ENCODE measurements at regions not wholly inside any gene's neighbourhood (a gene's known extent, or its start where the extent isn't known, plus 50 kb on each side); places are given as distances from the start of the nearest gene placed in this dataset.
"Not testable (repeated sequence)": the region's sequence is repeated elsewhere in the genome, so short reads cannot be mapped to it uniquely, and the experiment has no call there.

- Histone ChIP-seq H3K4me1 (ENCODE audit: control insufficient read depth, insufficient read depth, low read length) (no peaks in the 10 kb centered on the region), H3K36me3 (ENCODE audit: control insufficient read depth, insufficient read depth, low read length) (no peaks in the 10 kb centered on the region), H3K27me3 (ENCODE audit: control insufficient read depth, insufficient read depth, low read length) (no peaks in the 10 kb centered on the region), H3K9me3 (replicated peaks; ENCODE audit: control insufficient read depth, low read depth, low read length) (no peaks in the 10 kb centered on the region), H3K27ac (ENCODE audit: low read length) (no peak overlapping the region), H3K4me3 (ENCODE audit: low read length) (no peak overlapping the region)
- WGBS (ENCODE audit: insufficient coverage): 84% methylated on average over 2 of the region's 4 CpGs
- DNase-seq: no peak
Observed at GRCh38 chr2:7539077-7539476, 621.9 kb downstream of the RNF144A start.

- H3K36me3 ChIP-seq (ENCODE audit: control insufficient read depth, insufficient read depth, low read length): no peaks in the 10 kb centered on the region
- WGBS (ENCODE audit: insufficient coverage): 100% methylated on average over 4 of the region's 5 CpGs
- DNase-seq: no peak
Observed at GRCh38 chr2:7539760-7540159, 622.5 kb downstream of the RNF144A start.

GRCh38 chr2:7552825-7553570, 635.8 kb downstream of the RNF144A start:
- H3K36me3 ChIP-seq (ENCODE audit: control insufficient read depth, insufficient read depth, low read length): no peaks in the 10 kb centered on the region
- H3K9me3 ChIP-seq (replicated peaks; ENCODE audit: control insufficient read depth, low read depth, low read length): no peaks in the 10 kb centered on the region
- H3K4me1 ChIP-seq (ENCODE audit: control insufficient read depth, insufficient read depth, low read length): no peaks in the 10 kb centered on the region
- H3K27me3 ChIP-seq (ENCODE audit: control insufficient read depth, insufficient read depth, low read length): no peaks in the 10 kb centered on the region
- WGBS (ENCODE audit: insufficient coverage): 62% methylated on average over 3 of the region's 5 CpGs
- DNase-seq: peak; percentile 22
- H3K27ac ChIP-seq (ENCODE audit: low read length): no peak overlapping the region
- no peak overlapping the region for H3K4me3 ChIP-seq (ENCODE audit: low read length)

More at GRCh38 chr2:7539760-7540159, 622.5 kb downstream of the RNF144A start:
- Histone ChIP-seq H3K4me1 (ENCODE audit: control insufficient read depth, insufficient read depth, low read length) (no peaks in the 10 kb centered on the region), H3K9me3 (replicated peaks; ENCODE audit: control insufficient read depth, low read depth, low read length) (no peaks in the 10 kb centered on the region), H3K27ac (ENCODE audit: low read length) (no peak overlapping the region), H3K27me3 (ENCODE audit: control insufficient read depth, insufficient read depth, low read length) (no peaks in the 10 kb centered on the region), H3K4me3 (ENCODE audit: low read length) (no peak overlapping the region)

- Histone ChIP-seq H3K4me1 (ENCODE audit: control insufficient read depth, insufficient read depth, low read length) (no peaks in the 10 kb centered on the region), H3K36me3 (ENCODE audit: control insufficient read depth, insufficient read depth, low read length) (no peaks in the 10 kb centered on the region), H3K27ac (ENCODE audit: low read length) (no peak overlapping the region), H3K4me3 (ENCODE audit: low read length) (no peak overlapping the region), H3K9me3 (replicated peaks; ENCODE audit: control insufficient read depth, low read depth, low read length) (no peaks in the 10 kb centered on the region), H3K27me3 (ENCODE audit: control insufficient read depth, insufficient read depth, low read length) (no peaks in the 10 kb centered on the region)
- DNase-seq: no peak
- WGBS (ENCODE audit: insufficient coverage): 78% methylated on average over 9 of the region's 10 CpGs
Observed at GRCh38 chr2:7555260-7555659, 638.0 kb downstream of the RNF144A start.

GRCh38 chr2:7557376-7557775, 640.2 kb downstream of the RNF144A start:
- H3K4me1 ChIP-seq (ENCODE audit: control insufficient read depth, insufficient read depth, low read length): no peaks in the 10 kb centered on the region
- no peak for DNase-seq
- no peaks in the 10 kb centered on the region for H3K36me3 ChIP-seq (ENCODE audit: control insufficient read depth, insufficient read depth, low read length)
- no peak overlapping the region for H3K4me3 ChIP-seq (ENCODE audit: low read length)
- H3K27ac ChIP-seq (ENCODE audit: low read length): no peak overlapping the region
- no peaks in the 10 kb centered on the region for H3K9me3 ChIP-seq (replicated peaks; ENCODE audit: control insufficient read depth, low read depth, low read length)
- no peaks in the 10 kb centered on the region for H3K27me3 ChIP-seq (ENCODE audit: control insufficient read depth, insufficient read depth, low read length)

- no peaks in the 10 kb centered on the region for H3K36me3 ChIP-seq (ENCODE audit: control insufficient read depth, insufficient read depth, low read length)
- no CpG with 5 or more reads among the region's 1 CpG for WGBS (ENCODE audit: insufficient coverage)
- no peak overlapping the region for H3K27ac ChIP-seq (ENCODE audit: low read length)
- no peak for DNase-seq
- no peaks in the 10 kb centered on the region for H3K4me1 ChIP-seq (ENCODE audit: control insufficient read depth, insufficient read depth, low read length)
- no peaks in the 10 kb centered on the region for H3K9me3 ChIP-seq (replicated peaks; ENCODE audit: control insufficient read depth, low read depth, low read length)
- no peak overlapping the region for H3K4me3 ChIP-seq (ENCODE audit: low read length)
- H3K27me3 ChIP-seq (ENCODE audit: control insufficient read depth, insufficient read depth, low read length): no peaks in the 10 kb centered on the region
Observed at GRCh38 chr2:7559791-7560190, 642.6 kb downstream of the RNF144A start.

- H3K27me3 ChIP-seq (ENCODE audit: control insufficient read depth, insufficient read depth, low read length): peaks cover 2% of the 10 kb centered on the region
- WGBS (ENCODE audit: insufficient coverage): 93% methylated on average over 3 of the region's 6 CpGs
Observed at GRCh38 chr2:7566382-7566881, 649.2 kb downstream of the RNF144A start.

GRCh38 chr2:7567116-7567515, 649.9 kb downstream of the RNF144A start:
- H3K9me3 ChIP-seq (replicated peaks; ENCODE audit: control insufficient read depth, low read depth, low read length); H3K36me3 ChIP-seq (ENCODE audit: control insufficient read depth, insufficient read depth, low read length); H3K27me3 ChIP-seq (ENCODE audit: control insufficient read depth, insufficient read depth, low read length); H3K27ac ChIP-seq (ENCODE audit: low read length); H3K4me1 ChIP-seq (ENCODE audit: control insufficient read depth, insufficient read depth, low read length); H3K4me3 ChIP-seq (ENCODE audit: low read length); DNase-seq: not testable (repeated sequence)
- no CpG with 5 or more reads among the region's 2 CpGs for WGBS (ENCODE audit: insufficient coverage)

More at GRCh38 chr2:7566382-7566881, 649.2 kb downstream of the RNF144A start:
- no peak for DNase-seq
- Histone ChIP-seq H3K36me3 (ENCODE audit: control insufficient read depth, insufficient read depth, low read length) (no peaks in the 10 kb centered on the region), H3K27ac (ENCODE audit: low read length) (no peak overlapping the region), H3K4me1 (ENCODE audit: control insufficient read depth, insufficient read depth, low read length) (no peaks in the 10 kb centered on the region), H3K9me3 (replicated peaks; ENCODE audit: control insufficient read depth, low read depth, low read length) (no peaks in the 10 kb centered on the region), H3K4me3 (ENCODE audit: low read length) (no peak overlapping the region)

- no peak overlapping the region for H3K4me3 ChIP-seq (ENCODE audit: low read length)
- peaks cover 2% of the 10 kb centered on the region for H3K27me3 ChIP-seq (ENCODE audit: control insufficient read depth, insufficient read depth, low read length)
- 58% methylated on average over 2 of the region's 4 CpGs for WGBS (ENCODE audit: insufficient coverage)
- no peaks in the 10 kb centered on the region for H3K9me3 ChIP-seq (replicated peaks; ENCODE audit: control insufficient read depth, low read depth, low read length)
- no peak for DNase-seq
- H3K4me1 ChIP-seq (ENCODE audit: control insufficient read depth, insufficient read depth, low read length): no peaks in the 10 kb centered on the region
- H3K27ac ChIP-seq (ENCODE audit: low read length): no peak overlapping the region
- no peaks in the 10 kb centered on the region for H3K36me3 ChIP-seq (ENCODE audit: control insufficient read depth, insufficient read depth, low read length)
Observed at GRCh38 chr2:7567646-7568045, 650.4 kb downstream of the RNF144A start.

GRCh38 chr2:7570247-7570646, 653.0 kb downstream of the RNF144A start:
- Histone ChIP-seq H3K4me3 (ENCODE audit: low read length) (no peak overlapping the region), H3K27ac (ENCODE audit: low read length) (no peak overlapping the region), H3K36me3 (ENCODE audit: control insufficient read depth, insufficient read depth, low read length) (no peaks in the 10 kb centered on the region), H3K4me1 (ENCODE audit: control insufficient read depth, insufficient read depth, low read length) (no peaks in the 10 kb centered on the region), H3K27me3 (ENCODE audit: control insufficient read depth, insufficient read depth, low read length) (peaks cover 2% of the 10 kb centered on the region), H3K9me3 (replicated peaks; ENCODE audit: control insufficient read depth, low read depth, low read length) (no peaks in the 10 kb centered on the region)
- no CpG with 5 or more reads among the region's 3 CpGs for WGBS (ENCODE audit: insufficient coverage)
- no peak for DNase-seq

- Histone ChIP-seq H3K27me3 (ENCODE audit: control insufficient read depth, insufficient read depth, low read length) (peaks cover 2% of the 10 kb centered on the region), H3K4me3 (ENCODE audit: low read length) (no peak overlapping the region), H3K27ac (ENCODE audit: low read length) (no peak overlapping the region), H3K9me3 (replicated peaks; ENCODE audit: control insufficient read depth, low read depth, low read length) (no peaks in the 10 kb centered on the region), H3K4me1 (ENCODE audit: control insufficient read depth, insufficient read depth, low read length) (no peaks in the 10 kb centered on the region), H3K36me3 (ENCODE audit: control insufficient read depth, insufficient read depth, low read length) (no peaks in the 10 kb centered on the region)
- no CpG with 5 or more reads among the region's 1 CpG for WGBS (ENCODE audit: insufficient coverage)
- DNase-seq: no peak
Observed at GRCh38 chr2:7571701-7572100, 654.5 kb downstream of the RNF144A start.

Data from muscle of leg (tissue), 3 donors.